ENCODE measurements at regions not wholly inside any gene's neighbourhood (a gene's known extent, or its start where the extent isn't known, plus 50 kb on each side); places are given as distances from the start of the nearest gene placed in this dataset.
A peak's percentile ranks its signal among the peaks of the same experiment; 100 is the strongest.
"Not testable (repeated sequence)": the region's sequence is repeated elsewhere in the genome, so short reads cannot be mapped to it uniquely, and the experiment has no call there.

- H3K79me2 ChIP-seq (ENCODE audit: insufficient read depth, low read length): no peaks in the 10 kb centered on the region
- no peaks in the 10 kb centered on the region for H3K4me1 ChIP-seq (ENCODE audit: insufficient read depth, low read length)
- H3K36me3 ChIP-seq (ENCODE audit: insufficient read depth, low read length): no peaks in the 10 kb centered on the region
- no peaks in the 10 kb centered on the region for H3K27me3 ChIP-seq (ENCODE audit: insufficient read depth, low read length, poor library complexity)
- no peak overlapping the region for H2AFZ ChIP-seq (ENCODE audit: low read depth, low read length)
- no peak overlapping the region for H3K27ac ChIP-seq (ENCODE audit: low read length)
- TF ChIP-seq, protein P1, sequence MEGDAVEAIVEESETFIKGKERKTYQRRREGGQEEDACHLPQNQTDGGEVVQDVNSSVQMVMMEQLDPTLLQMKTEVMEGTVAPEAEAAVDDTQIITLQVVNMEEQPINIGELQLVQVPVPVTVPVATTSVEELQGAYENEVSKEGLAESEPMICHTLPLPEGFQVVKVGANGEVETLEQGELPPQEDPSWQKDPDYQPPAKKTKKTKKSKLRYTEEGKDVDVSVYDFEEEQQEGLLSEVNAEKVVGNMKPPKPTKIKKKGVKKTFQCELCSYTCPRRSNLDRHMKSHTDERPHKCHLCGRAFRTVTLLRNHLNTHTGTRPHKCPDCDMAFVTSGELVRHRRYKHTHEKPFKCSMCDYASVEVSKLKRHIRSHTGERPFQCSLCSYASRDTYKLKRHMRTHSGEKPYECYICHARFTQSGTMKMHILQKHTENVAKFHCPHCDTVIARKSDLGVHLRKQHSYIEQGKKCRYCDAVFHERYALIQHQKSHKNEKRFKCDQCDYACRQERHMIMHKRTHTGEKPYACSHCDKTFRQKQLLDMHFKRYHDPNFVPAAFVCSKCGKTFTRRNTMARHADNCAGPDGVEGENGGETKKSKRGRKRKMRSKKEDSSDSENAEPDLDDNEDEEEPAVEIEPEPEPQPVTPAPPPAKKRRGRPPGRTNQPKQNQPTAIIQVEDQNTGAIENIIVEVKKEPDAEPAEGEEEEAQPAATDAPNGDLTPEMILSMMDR (IDR thresholded peaks at IDR 0.05; ENCODE audit: borderline replicate concordance, extremely low read depth, low read length, poor library complexity, severe bottlenecking): no peak
- no peak for TF ChIP-seq EZH2 (IDR thresholded peaks at IDR 0.05; ENCODE audit: borderline replicate concordance, low read depth, low read length, severe bottlenecking)
- peaks cover 10% of the 10 kb centered on the region for H3K9me3 ChIP-seq (ENCODE audit: insufficient read depth, low read length, severe bottlenecking)
- no peak overlapping the region for H3K4me3 ChIP-seq (ENCODE audit: low read depth in 1 of 2, low read length in 2 of 2)
- ATAC-seq (ENCODE audit: insufficient read depth, low read depth) (no peak), DNase-seq (no peak)
- H3K4me2 ChIP-seq (ENCODE audit: insufficient read depth, low read length): no peak overlapping the region
- H3K9ac ChIP-seq (ENCODE audit: low read depth, low read length): no peak overlapping the region
- H4K20me1 ChIP-seq (ENCODE audit: insufficient read depth, low read length): no peaks in the 10 kb centered on the region
Measured at GRCh38 chr5:13081116-13081515, 863.4 kb downstream of the DNAH5 start.

- H3K9ac ChIP-seq (ENCODE audit: low read depth, low read length); H3K36me3 ChIP-seq (ENCODE audit: insufficient read depth, low read length); H3K27ac ChIP-seq (ENCODE audit: low read length); H3K4me2 ChIP-seq (ENCODE audit: insufficient read depth, low read length); H3K4me1 ChIP-seq (ENCODE audit: insufficient read depth, low read length); ATAC-seq (ENCODE audit: insufficient read depth, low read depth); H3K4me3 ChIP-seq (ENCODE audit: low read depth in 1 of 2, low read length in 2 of 2); H4K20me1 ChIP-seq (ENCODE audit: insufficient read depth, low read length); H3K27me3 ChIP-seq (ENCODE audit: insufficient read depth, low read length, poor library complexity); H3K79me2 ChIP-seq (ENCODE audit: insufficient read depth, low read length); H2AFZ ChIP-seq (ENCODE audit: low read depth, low read length): not testable (repeated sequence)
- peak; percentile 12 for DNase-seq
- H3K9me3 ChIP-seq (ENCODE audit: insufficient read depth, low read length, severe bottlenecking): peaks cover 14% of the 10 kb centered on the region
Measured at GRCh38 chr5:13072936-13073335, 871.6 kb downstream of the DNAH5 start.

DNA sequence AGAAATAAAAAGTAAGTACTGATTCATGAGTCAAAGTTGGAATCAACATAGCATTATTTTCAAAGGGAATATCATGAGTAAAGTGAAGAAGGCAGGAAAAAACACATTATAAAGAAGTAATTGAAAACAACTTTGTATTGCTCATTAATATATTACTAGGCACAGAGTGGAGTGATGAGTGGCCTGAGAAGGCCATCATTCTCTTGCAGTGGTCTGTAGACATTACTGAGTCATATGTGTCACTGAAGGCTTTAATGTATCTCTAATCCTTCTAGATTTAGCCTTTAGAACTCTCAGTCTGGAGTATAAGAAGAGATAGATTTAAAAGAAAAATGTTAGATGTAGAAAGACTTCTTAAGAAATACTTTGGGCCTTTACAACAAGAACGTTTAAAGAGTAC, 881.4 kb downstream of the DNAH5 start:
- TF ChIP-seq, protein P1 (IDR thresholded peaks at IDR 0.05; ENCODE audit: borderline replicate concordance, extremely low read depth, low read length, poor library complexity, severe bottlenecking): no peak
- TF ChIP-seq EZH2 (IDR thresholded peaks at IDR 0.05; ENCODE audit: borderline replicate concordance, low read depth, low read length, severe bottlenecking): no peak
- H3K4me2 ChIP-seq (ENCODE audit: insufficient read depth, low read length): no peak overlapping the region
- no peak overlapping the region for H3K9ac ChIP-seq (ENCODE audit: low read depth, low read length)
- H3K27ac ChIP-seq (ENCODE audit: low read length): no peak overlapping the region
- ATAC-seq (ENCODE audit: insufficient read depth, low read depth) (no peak), DNase-seq (no peak)
- no peaks in the 10 kb centered on the region for H4K20me1 ChIP-seq (ENCODE audit: insufficient read depth, low read length)
- H3K79me2 ChIP-seq (ENCODE audit: insufficient read depth, low read length): no peaks in the 10 kb centered on the region
- H3K4me3 ChIP-seq (ENCODE audit: low read depth in 1 of 2, low read length in 2 of 2): no peak overlapping the region
- no peaks in the 10 kb centered on the region for H3K36me3 ChIP-seq (ENCODE audit: insufficient read depth, low read length)
- H3K27me3 ChIP-seq (ENCODE audit: insufficient read depth, low read length, poor library complexity): no peaks in the 10 kb centered on the region
- no peaks in the 10 kb centered on the region for H3K9me3 ChIP-seq (ENCODE audit: insufficient read depth, low read length, severe bottlenecking)
- H3K4me1 ChIP-seq (ENCODE audit: insufficient read depth, low read length): no peaks in the 10 kb centered on the region
- H2AFZ ChIP-seq (ENCODE audit: low read depth, low read length): no peak overlapping the region

GRCh38 chr5:13045897-13046551, 898.5 kb downstream of the DNAH5 start:
- Histone ChIP-seq H3K27ac (ENCODE audit: low read length) (no peak overlapping the region), H3K36me3 (ENCODE audit: insufficient read depth, low read length) (no peaks in the 10 kb centered on the region), H3K4me2 (ENCODE audit: insufficient read depth, low read length) (no peak overlapping the region), H3K4me1 (ENCODE audit: insufficient read depth, low read length) (peaks cover 4% of the 10 kb centered on the region), H3K4me3 (ENCODE audit: low read depth in 1 of 2, low read length in 2 of 2) (no peak overlapping the region), H2AFZ (ENCODE audit: low read depth, low read length) (no peak overlapping the region), H3K9me3 (ENCODE audit: insufficient read depth, low read length, severe bottlenecking) (no peaks in the 10 kb centered on the region), H3K9ac (ENCODE audit: low read depth, low read length) (no peak overlapping the region), H3K27me3 (ENCODE audit: insufficient read depth, low read length, poor library complexity) (no peaks in the 10 kb centered on the region), H4K20me1 (ENCODE audit: insufficient read depth, low read length) (no peaks in the 10 kb centered on the region), H3K79me2 (ENCODE audit: insufficient read depth, low read length) (no peaks in the 10 kb centered on the region)
- ATAC-seq (ENCODE audit: insufficient read depth, low read depth) (peak; percentile 66; the same call in 2 of the 3 replicates), DNase-seq (no peak)
- TF ChIP-seq, protein P1 (IDR thresholded peaks at IDR 0.05; ENCODE audit: borderline replicate concordance, extremely low read depth, low read length, poor library complexity, severe bottlenecking): no peak
- no peak for TF ChIP-seq EZH2 (IDR thresholded peaks at IDR 0.05; ENCODE audit: borderline replicate concordance, low read depth, low read length, severe bottlenecking)
